Sciatic nerve (tissue), 2 donors: ENCODE measurements at regions not wholly inside any gene's neighbourhood (a gene's known extent, or its start where the extent isn't known, plus 50 kb on each side); places are given as distances from the start of the nearest gene placed in this dataset.
"Not testable (repeated sequence)": the region's sequence is repeated elsewhere in the genome, so short reads cannot be mapped to it uniquely, and the experiment has no call there.

Experiments
- ATAC-seq: fragments of 200-7000 bp; cut with Tn5 transposase; one replicate; pipeline ENCODE4 v1.9.1; 2020; ENCODE audit warnings: mild to moderate bottlenecking, moderate library complexity
- DNase-seq: peaks from one replicate; pipeline ENCODE4 v3.0.0-alpha.2; 2020; ENCODE audit warnings: low spot score
- intact Hi-C: fragments of 100-400 bp; cut with DNase I; formaldehyde crosslinking; loops from one replicate; pipeline ENCODE4 v1.14.2; 2022
- donor health status: DM: no; HTN: no; CAD: no.
- donor health status: DM: no; HTN: no; CAD: no.

- DNase-seq, intact Hi-C loops, ATAC-seq: not testable (repeated sequence)
These were observed 177.4 kb downstream of the RAMP3 start for GRCh38 chr7:45335024-45335423.

- intact Hi-C loops = no loop called here
- DNase-seq (no peak), ATAC-seq (no peak)
These were observed 184.6 kb downstream of the RAMP3 start for GRCh38 chr7:45342236-45342635.

GRCh38 chr7:45343746-45344145 lies 186.2 kb downstream of the RAMP3 start:
- intact Hi-C loops = no loop called here
- ATAC-seq = no peak

DNA sequence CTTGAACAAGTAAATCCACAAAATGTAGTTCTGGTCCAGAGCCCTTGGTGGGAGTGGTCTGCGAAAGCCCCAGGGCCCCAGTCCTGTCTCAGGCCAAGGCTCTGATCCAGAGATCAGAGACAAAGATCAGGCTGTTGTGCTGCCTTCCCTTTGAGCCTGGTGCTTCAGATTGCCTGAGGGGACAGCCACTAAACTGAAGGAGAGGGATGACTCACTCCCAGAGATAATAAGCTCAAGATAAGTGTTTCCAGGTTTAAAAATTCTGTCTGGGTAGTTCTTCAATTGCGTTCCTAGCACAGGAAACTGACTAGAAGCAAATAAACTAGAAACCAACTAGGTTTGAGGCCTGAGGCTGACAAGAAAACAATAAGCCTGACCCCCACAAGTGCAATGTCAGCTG lies 190.2 kb downstream of the RAMP3 start:
- intact Hi-C loops = no loop called here

More at GRCh38 chr7:45343746-45344145, 186.2 kb downstream of the RAMP3 start:
- no peak for DNase-seq

GRCh38 chr7:45349090-45349489 lies 191.5 kb downstream of the RAMP3 start:
- intact Hi-C loops = no loop called here
- ATAC-seq = no peak
- DNase-seq = no peak

More for the DNA sequence above, 190.2 kb downstream of the RAMP3 start:
- DNase-seq (no peak), ATAC-seq (peak; percentile 73)

- no peak for ATAC-seq
These were observed 193.3 kb downstream of the RAMP3 start for GRCh38 chr7:45350896-45351295.

DNA sequence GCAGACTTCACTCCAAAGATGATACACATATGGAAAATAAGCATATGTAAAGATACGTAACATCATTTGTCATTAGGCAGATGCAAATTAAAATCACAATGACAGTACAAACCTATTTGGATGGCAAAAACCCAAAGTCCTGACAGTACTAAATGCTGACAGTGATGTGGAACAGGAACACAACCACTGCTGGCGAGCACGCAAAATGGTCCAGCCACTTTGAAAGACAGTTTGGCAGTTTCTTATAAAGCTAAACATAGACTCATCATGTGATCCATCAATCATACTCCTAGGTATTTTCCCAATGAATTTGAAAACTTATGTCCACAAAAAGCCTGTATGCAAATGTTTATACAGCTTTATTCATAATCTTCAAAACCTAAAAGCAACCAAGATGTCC lies 200.7 kb downstream of the RAMP3 start:
- ATAC-seq = no peak
- intact Hi-C loops = no loop called here
- no peak for DNase-seq

More at GRCh38 chr7:45350896-45351295, 193.3 kb downstream of the RAMP3 start:
- DNase-seq = no peak
- intact Hi-C loops = no loop called here

- intact Hi-C loops = no loop called here
- no peak for ATAC-seq
These were observed 201.7 kb downstream of the RAMP3 start for GRCh38 chr7:45359250-45359649.

DNA sequence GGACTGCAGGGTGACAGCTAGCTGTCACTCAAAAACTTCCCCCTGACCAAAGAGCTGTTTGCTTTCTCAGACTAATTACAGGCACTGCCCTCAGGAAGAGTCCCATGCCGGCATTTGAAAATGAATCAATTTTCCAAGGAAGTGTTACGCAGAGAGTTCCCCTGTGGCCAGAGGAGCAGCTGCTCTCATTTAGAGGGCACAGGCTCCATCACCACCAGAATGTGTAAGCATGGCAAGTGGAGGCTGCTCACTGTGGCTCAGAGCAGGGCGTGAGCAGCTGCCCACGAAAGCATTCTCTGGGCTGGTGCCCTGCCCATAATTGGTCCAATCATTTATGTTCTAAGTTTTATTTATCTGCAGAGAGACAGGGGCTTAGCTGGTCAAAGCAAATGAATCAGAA lies 202.2 kb downstream of the RAMP3 start:
- intact Hi-C loops = no loop called here

More at GRCh38 chr7:45359250-45359649, 201.7 kb downstream of the RAMP3 start:
- no peak for DNase-seq

DNA sequence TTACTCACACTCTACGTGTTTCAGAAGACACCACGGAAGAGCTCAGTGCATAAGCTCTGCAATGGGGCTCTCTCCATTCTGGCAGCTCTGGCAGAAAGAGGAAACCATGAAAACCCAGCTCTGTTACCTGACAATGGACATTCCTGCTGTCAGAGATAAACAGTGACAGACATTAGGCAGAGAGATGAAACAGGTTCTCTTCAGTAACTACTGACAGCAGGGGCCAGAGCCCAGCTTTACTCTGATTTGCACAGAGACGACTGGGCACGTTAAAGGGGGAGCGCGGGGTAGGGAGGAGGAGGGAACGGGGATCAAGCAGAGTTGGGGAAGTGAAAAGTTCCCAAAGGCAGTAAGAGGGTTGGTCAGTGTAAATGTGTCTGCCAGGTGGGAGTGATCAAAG lies 206.1 kb downstream of the RAMP3 start:
- DNase-seq = no peak
- intact Hi-C loops = no loop called here
- ATAC-seq = no peak

More for the DNA sequence above, 202.2 kb downstream of the RAMP3 start:
- no peak for DNase-seq
- ATAC-seq = no peak

DNA sequence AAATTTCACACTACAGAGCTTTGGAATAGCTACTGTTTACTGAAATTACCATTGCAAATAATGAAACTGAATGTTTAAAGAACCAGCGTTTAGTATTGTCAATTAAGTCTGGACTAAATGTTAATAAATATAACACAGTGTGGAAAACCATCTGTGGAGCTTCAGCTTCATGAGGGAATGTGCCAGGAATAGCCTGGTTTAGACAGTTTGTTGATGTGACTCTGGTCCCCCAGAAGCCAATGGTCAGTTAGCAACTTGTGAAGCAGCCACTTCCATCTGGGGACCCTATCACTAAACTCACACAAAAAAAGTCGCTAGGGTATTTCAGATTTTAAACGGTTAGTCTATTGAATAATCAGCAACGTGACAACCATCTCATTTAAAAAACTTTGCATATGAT lies 207.8 kb downstream of the RAMP3 start:
- DNase-seq (no peak), ATAC-seq (no peak)
- intact Hi-C loops = no loop called here

GRCh38 chr7:45366475-45366874 lies 207.7 kb upstream of the ADCY1 start:
- no peak for ATAC-seq
- intact Hi-C loops = no loop called here
- no peak for DNase-seq

DNA sequence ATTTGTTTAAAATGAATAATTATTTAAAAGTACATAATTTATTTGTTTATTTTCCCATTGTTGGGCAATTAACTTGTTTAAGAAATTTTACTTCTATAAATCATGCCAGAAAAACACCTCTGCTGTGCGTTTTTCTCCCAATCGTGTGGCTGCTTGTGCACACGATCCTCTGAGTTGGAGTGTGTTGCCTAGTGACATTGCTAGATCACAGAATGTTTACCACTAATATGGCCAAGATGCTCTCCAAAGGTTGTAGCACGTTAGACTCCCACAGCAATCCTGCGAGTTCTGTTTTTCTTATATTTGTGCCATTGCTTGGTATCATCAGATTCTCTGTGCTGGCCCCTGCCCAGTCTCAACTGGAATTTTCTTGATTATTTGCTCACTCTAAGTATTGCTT lies 207.1 kb upstream of the ADCY1 start:
- no peak for DNase-seq
- intact Hi-C loops = no loop called here
- no peak for ATAC-seq

DNA sequence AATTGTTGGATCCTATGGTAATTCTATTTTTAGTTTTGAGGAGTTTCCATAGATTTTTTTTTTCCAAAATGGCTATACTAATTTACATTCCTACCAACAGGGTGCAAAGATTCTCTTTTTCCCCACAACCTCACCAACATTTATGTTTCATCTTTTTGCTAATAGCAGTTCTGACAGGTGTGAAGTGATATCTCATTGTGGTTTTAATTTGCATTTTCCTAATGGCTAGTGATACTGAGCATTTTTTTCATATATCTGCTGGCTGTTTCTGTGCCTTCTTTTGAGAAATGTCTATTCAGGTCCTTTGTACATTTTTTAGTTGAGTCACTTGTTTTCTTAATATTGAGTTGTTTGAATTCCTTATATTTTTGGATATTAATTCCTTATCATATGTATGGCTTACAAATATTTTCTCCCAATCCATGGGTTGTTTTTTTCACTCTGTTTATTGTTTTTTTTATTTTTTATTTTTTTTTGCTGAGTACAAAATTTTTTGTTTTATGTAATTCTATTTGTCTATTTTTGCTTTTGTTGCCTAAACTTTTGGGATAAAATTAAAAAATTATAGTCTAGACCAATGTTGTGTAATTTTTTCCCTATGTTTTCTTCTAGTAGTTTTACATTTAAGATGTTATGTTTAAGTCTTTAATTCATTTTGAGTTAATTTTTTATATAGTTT lies 205.9 kb upstream of the ADCY1 start:
- intact Hi-C loops = no loop called here
- ATAC-seq = no peak
- no peak for DNase-seq

DNA sequence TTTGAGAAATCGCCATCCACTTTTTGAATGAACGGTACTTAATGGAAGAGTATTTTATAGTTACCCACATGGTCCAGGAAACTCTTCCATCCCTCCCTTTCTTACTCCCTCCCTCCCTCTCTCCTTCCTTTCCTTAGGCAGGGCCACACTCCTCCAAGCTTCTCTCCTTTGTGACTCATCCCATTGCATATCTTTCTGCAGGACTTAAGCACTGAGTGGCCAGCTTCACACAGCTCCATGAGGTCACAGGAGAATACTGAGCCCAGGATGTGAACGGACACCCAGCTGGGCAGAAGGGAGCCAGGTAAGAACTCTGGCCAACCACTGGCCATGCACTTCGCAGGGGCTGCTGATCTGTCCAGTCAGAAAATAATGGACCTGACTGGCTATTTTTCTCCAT lies 189.7 kb upstream of the ADCY1 start:
- no peak for DNase-seq
- intact Hi-C loops = no loop called here
- ATAC-seq = no peak

DNA sequence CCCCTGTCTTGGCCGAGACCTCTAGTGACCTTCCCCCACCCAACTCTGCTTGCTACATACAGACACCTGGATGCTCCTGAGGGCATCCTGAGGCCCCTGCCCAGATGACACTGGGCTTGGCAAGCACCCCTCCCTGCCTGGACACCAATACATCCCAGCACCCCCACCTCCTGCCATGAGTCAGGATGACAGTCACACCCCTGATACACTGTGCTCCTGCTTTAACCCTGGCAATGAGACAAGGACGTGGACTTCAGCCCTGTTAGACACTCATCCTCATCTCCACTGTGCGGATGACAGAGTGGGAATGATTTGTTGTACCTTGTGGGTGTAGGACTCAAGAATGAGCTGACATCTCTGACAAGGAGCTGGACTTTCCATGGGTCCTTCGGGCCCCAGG lies 186.3 kb upstream of the ADCY1 start:
- ATAC-seq = no peak
- intact Hi-C loops = no loop called here
- DNase-seq = no peak

GRCh38 chr7:45389073-45389872 lies 184.9 kb upstream of the ADCY1 start:
- intact Hi-C loops = no loop called here
- DNase-seq (no peak), ATAC-seq (peak; percentile 70)

DNA sequence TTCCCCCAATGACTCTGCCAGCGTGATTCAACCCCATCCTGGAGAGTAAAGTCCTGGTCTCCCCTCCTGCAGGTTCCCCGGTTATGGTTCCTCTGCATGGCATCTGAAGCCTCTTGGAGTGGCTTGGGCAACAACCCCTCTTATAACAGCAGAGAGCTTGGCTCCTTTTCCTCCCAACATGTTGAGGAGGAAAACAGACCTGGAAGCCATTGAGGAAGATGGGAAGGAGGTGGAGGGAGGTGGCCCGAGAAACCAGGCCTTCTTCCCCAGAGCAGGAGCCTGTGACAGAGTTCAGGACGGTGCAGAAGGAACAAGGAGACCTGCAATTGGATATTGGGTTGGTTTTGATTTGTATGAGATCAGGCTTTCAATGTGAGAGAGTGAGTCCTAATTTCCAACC lies 184.0 kb upstream of the ADCY1 start:
- intact Hi-C loops = no loop called here
- ATAC-seq = no peak
- no peak for DNase-seq

GRCh38 chr7:45390731-45391130 lies 183.4 kb upstream of the ADCY1 start:
- ATAC-seq (no peak), DNase-seq (no peak)
- intact Hi-C loops = no loop called here

DNA sequence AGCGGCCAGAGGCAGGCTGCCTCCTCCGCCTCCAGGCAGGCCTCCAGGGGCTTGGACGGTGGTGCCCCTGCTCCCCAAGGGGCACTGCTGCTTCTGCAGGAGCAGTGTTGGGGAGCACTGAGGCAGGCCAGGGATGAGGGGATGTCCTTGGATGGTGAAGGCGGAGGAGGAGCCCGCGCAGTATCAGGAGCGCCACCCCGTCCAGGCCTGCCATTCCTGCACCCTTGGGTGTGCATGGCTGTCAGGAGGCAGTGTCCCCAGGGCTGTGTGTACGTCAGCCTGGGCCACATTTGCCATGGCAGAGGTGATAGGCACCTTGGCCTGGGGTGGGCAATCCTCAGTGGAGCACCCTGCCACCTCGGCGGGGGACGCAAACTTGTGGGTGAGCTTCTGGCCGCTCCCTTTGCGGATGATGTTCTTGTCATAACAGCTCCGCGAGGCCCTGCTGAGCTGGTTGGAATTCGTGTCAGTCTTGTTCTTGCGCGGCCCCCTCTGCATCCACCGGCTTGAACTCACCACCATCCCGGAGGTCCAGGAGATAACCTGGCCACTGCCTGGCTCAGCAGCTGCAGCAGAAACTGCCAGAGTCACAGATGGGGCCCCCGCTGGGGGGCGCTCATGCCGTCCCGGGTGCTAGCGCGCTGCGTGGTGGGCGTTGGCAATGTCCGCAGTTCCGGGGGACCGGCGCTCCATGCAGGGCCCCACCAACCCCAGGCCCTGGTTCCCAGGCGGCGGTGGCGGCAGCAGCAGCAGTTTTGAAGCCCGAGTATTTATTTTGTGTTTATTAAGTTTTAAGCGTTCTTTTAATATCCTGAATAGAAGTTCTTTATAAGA lies 182.3 kb upstream of the ADCY1 start:
- ATAC-seq (no peak), DNase-seq (no peak)
- intact Hi-C loops = no loop called here
